Muscle of leg (tissue), 3 donors: ENCODE measurements at regions not wholly inside any gene's neighbourhood (a gene's known extent, or its start where the extent isn't known, plus 50 kb on each side); places are given as distances from the start of the nearest gene placed in this dataset.

ENCODE experiments used
- DNase-seq: peaks from one replicate; pipeline ENCODE4 v3.0.0; 2013
- H3K27ac ChIP-seq: one replicate; pipeline ENCODE4 v1.5.1; 2013; ENCODE audit warnings: mild to moderate bottlenecking, low read length, control low read depth
- H3K27me3 ChIP-seq: one replicate; pipeline ENCODE4 v1.6.1; 2013; ENCODE audit warnings: low read length; ENCODE audit not compliant: control insufficient read depth, insufficient read depth
- H3K36me3 ChIP-seq: one replicate; pipeline ENCODE4 v1.6.1; 2013; ENCODE audit warnings: low read length; ENCODE audit not compliant: control insufficient read depth, insufficient read depth
- H3K4me1 ChIP-seq: one replicate; pipeline ENCODE4 v1.6.1; 2013; ENCODE audit warnings: low read length; ENCODE audit not compliant: control insufficient read depth, insufficient read depth
- H3K4me3 ChIP-seq: one replicate; pipeline ENCODE4 v1.5.1; 2013; ENCODE audit warnings: low read length, control low read depth
- H3K9me3 ChIP-seq: replicated peaks from 2 replicates; pipeline ENCODE4 v1.6.1; 2013; ENCODE audit warnings: low read depth, low read length; ENCODE audit not compliant: control insufficient read depth
- WGBS: methylation state at CpG from one replicate; pipeline ENCODE4 v1.1.5; 2013; ENCODE audit warnings: missing lambda C conversion rate; ENCODE audit not compliant: insufficient coverage; 5-methylcytosine and 5-hydroxymethylcytosine counted together

DNA sequence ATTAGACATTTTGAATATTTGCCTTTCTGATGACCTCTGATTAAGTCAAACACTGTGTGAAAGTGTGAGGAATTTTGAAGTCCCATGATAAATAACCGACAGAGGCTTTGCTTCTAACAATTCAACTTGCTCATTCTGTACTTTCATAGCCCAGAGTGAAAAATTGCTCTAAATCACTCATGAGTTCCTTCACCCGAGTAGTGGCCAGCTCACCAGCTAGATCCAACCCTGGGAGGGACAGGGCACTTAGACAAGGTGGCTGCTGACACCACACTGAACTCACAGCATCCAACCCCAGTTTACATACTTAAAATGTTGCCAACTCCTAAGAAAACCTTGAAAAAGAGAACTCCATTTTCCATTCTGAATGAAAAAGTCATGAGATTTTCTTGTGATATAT is 80.0 kb upstream of the LYZL1 start:
- Histone ChIP-seq H3K4me3 (no peak overlapping the region), H3K9me3 (peaks cover 2% of the 10 kb centered on the region), H3K27ac (no peak overlapping the region), H3K36me3 (no peaks in the 10 kb centered on the region), H3K27me3 (peaks cover 2% of the 10 kb centered on the region), H3K4me1 (no peaks in the 10 kb centered on the region)
- no peak for DNase-seq
- WGBS: 83% methylated on average over 1 of the region's 2 CpGs

DNA sequence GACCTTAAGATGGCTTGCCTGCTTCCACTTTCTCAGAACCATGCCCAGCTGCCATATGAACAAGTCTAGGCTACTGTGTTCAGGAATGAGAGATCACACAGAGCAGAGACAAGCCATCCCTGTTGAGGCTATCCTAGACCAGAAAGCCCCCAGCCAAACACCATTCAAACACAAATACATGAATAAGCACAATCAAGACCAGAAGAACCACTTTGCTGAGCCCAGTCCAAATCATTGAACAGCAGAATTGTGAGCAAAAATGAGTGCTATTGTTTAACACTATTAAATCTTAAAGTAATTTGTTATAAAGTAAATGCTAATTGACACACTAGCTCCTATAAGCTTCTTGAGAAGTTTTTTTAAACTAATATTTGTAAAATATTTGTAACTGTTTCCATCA is 79.0 kb upstream of the LYZL1 start:
- no peaks in the 10 kb centered on the region for H3K36me3 ChIP-seq
- peaks cover 5% of the 10 kb centered on the region for H3K4me1 ChIP-seq
- H3K4me3 ChIP-seq: no peak overlapping the region
- DNase-seq: no peak
- H3K9me3 ChIP-seq: peaks cover 2% of the 10 kb centered on the region
- peaks cover 2% of the 10 kb centered on the region for H3K27me3 ChIP-seq
- no peak overlapping the region for H3K27ac ChIP-seq

DNA sequence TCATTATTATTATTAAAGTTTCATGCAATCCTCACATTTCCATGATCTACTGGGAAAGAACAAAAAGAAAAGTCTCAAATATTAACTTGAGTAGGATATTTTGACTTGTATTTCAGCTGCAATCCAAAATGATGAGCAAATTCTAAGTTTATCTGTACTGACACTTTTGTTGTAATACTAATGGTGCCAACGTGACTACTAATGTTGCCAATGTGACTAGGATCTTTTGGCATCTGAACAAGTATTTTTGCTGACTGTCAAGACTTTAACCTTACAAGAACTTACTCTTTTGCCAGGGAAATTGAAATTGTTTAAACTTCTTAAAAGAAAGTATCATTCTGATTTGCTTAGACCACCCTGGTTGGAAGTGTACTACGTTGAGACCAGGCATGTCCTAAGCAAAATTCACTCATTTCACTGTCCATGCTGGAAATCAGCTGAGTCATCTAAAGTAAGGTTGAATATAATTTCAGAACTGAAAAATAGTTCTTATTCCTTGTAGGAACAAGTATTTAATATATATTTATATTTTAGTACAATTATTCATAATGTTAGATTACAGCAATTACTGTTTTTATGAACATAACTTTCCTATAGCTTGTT is 78.5 kb upstream of the LYZL1 start:
- Histone ChIP-seq H3K36me3 (no peaks in the 10 kb centered on the region), H3K4me1 (peaks cover 5% of the 10 kb centered on the region), H3K27me3 (peaks cover 2% of the 10 kb centered on the region), H3K9me3 (peaks cover 2% of the 10 kb centered on the region), H3K27ac (no peak overlapping the region), H3K4me3 (no peak overlapping the region)
- DNase-seq: no peak
- no CpG with 5 or more reads among the region's 2 CpGs for WGBS

DNA sequence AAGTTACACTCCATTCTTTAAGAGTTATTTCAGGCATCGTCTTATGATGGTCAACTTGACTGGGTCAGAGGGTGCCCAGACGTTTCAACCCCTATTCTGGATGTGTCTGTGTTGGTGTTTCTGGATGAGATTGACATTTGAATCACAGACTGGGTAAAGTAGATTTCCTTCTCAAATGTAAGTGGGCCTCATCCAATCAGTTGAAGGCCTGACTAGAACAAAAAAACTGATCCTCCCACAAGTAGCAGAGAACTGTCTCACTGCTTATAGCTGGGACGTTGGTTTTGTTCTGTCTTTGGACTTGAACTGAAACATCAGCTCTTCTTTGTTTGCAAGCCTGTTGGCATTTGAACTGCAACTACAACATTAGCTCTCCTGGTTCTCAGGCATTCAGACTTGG is 76.3 kb upstream of the LYZL1 start:
- H3K4me3 ChIP-seq: no peak overlapping the region
- H3K27me3 ChIP-seq: no peaks in the 10 kb centered on the region
- no peaks in the 10 kb centered on the region for H3K36me3 ChIP-seq
- peaks cover 5% of the 10 kb centered on the region for H3K4me1 ChIP-seq
- DNase-seq: no peak
- no peak overlapping the region for H3K27ac ChIP-seq
- WGBS: 90% methylated on average over 2 of the region's 3 CpGs
- H3K9me3 ChIP-seq: peaks cover 2% of the 10 kb centered on the region

DNA sequence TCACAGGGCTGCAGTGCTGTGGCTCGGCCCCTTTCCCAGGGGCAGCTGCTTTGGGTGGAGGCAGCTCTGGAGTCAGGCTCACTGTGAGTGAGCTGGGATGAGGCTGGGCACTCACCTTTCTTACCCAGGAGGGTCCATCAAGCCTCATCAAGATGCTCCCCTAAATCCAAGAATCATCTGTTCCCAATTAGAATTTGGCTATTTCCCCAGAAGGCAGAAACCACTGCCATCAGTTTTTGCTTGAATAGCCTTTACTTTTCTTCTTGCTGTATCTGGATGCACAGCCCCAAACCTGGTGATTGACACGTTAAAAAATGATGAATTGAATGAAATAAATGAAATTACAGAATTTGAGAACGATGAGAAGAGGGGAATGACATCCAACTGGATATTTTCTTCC is 74.3 kb upstream of the LYZL1 start:
- H3K9me3 ChIP-seq: peaks cover 2% of the 10 kb centered on the region
- H3K36me3 ChIP-seq: no peaks in the 10 kb centered on the region
- H3K27me3 ChIP-seq: no peaks in the 10 kb centered on the region
- WGBS: no CpG with 5 or more reads among the region's 3 CpGs
- peaks cover 5% of the 10 kb centered on the region for H3K4me1 ChIP-seq
- DNase-seq: peak; percentile 57
- no peak overlapping the region for H3K4me3 ChIP-seq
- H3K27ac ChIP-seq: no peak overlapping the region

DNA sequence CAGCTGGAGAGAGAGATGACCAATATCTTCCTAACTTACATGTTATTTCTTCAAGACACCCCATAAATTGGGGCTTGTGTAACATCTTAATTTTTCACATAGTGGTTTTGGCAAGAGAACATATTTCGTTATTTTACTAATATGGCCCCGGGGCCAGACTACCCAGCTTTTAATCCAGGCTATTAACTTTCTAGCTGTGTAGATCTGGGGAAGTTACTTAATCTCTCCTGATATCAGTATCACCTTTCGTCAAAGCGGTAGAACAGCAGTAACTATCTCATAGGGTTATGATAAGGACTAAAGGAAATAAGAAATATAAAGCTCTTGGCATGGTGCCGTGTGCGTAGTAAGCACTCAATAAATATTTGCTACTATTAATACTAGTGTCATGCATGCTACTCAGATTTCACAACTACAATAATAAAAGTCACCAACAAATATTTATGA is 71.6 kb upstream of the LYZL1 start:
- H3K4me3 ChIP-seq: no peak overlapping the region
- WGBS: no CpG with 5 or more reads among the region's 6 CpGs
- no peaks in the 10 kb centered on the region for H3K27me3 ChIP-seq
- peaks cover 5% of the 10 kb centered on the region for H3K4me1 ChIP-seq
- H3K27ac ChIP-seq: no peak overlapping the region
- no peak for DNase-seq
- H3K9me3 ChIP-seq: no peaks in the 10 kb centered on the region
- H3K36me3 ChIP-seq: no peaks in the 10 kb centered on the region

DNA sequence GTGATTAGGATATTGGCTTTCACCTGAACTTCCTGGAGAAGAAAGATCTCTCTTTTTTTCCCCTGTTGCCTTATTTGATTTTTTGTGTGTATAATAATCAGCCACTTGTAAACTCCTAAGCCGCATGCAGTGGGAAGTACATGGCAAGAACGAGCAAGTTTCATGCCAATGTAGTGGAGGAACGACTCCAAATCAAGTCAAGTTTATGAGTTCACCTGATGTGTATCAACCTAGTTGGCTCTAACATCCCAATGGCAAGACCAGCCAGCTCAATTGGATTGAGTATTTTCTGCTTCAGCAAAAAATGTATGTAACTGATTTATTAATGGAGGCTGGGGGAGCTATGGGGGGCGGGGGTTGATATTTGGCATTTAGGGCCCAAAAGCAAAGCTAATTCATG is 65.5 kb upstream of the LYZL1 start:
- Histone ChIP-seq H3K27me3 (no peaks in the 10 kb centered on the region), H3K27ac (no peak overlapping the region), H3K36me3 (no peaks in the 10 kb centered on the region), H3K4me3 (no peak overlapping the region), H3K9me3 (no peaks in the 10 kb centered on the region), H3K4me1 (no peaks in the 10 kb centered on the region)
- WGBS: 81% methylated on average over 3 of the region's 4 CpGs
- DNase-seq: peak; percentile 70

DNA sequence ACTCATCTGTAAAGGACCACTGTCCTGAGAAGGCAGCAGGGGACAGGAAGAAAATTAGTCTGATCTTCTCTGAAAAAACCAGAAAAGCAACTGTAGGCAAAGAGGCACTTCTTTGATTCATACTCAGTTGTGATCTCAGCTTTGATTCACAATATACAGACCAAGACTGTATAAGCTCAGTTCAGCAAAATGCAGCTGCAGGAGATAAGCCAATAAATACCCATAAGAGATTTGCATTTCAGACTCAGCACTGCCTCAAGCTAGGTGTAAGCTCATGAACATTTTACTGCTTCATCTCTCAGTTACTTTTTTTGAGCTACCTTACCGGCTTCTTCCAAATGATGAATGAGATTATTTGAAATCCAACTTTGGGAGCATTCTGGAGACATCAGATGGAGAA is 64.2 kb upstream of the LYZL1 start:
- H3K36me3 ChIP-seq: no peaks in the 10 kb centered on the region
- no peak overlapping the region for H3K27ac ChIP-seq
- no peak overlapping the region for H3K4me3 ChIP-seq
- no peaks in the 10 kb centered on the region for H3K4me1 ChIP-seq
- no peaks in the 10 kb centered on the region for H3K27me3 ChIP-seq
- H3K9me3 ChIP-seq: no peaks in the 10 kb centered on the region
- WGBS: no CpG with 5 or more reads among the region's 1 CpG
- no peak for DNase-seq

DNA sequence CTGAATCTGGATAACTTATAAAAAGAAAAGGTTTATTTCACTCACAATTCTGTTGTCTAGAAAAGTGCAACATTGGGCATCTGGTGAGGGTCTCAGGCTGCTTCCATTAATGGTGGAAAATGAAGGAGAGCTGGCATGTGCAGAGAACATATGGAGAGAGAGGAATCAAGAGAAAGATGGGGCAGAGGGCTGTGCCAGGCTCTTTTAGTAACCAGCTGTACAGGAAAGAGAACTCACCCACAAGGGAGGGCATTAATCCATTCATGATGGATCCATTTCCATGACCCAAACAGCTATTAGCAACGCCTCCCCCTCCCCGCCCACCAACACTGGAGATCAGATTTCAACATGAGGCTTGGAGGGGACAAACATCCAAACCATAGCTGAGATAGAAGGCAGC is 61.7 kb upstream of the LYZL1 start:
- H3K27me3 ChIP-seq: no peaks in the 10 kb centered on the region
- DNase-seq: no peak
- WGBS: no CpG with 5 or more reads among the region's 2 CpGs

DNA sequence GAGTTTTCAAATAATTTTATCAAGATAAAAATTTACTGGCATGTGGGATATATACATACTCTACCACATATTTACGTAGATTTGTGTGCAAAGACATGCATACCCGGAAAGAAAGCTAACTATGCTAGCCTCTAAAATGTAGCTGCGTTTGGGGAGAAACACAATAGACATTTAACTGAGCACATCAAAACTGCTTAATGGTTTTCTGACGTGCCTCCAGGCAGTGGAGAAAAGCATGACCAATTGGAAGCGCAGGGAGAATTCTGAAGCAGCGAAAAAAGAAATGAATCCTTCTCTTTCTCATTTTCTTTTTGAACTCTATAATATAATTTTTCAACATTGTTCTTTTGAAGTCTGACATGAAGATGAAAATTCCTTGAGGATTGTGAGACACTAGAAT is 60.3 kb upstream of the LYZL1 start:
- H3K27ac ChIP-seq: no peak overlapping the region
- H3K27me3 ChIP-seq: no peaks in the 10 kb centered on the region
- 50% methylated on average over 1 of the region's 6 CpGs for WGBS

More for the DNA sequence above, 61.7 kb upstream of the LYZL1 start:
- no peak overlapping the region for H3K4me3 ChIP-seq
- no peaks in the 10 kb centered on the region for H3K4me1 ChIP-seq
- no peaks in the 10 kb centered on the region for H3K36me3 ChIP-seq
- no peaks in the 10 kb centered on the region for H3K9me3 ChIP-seq
- no peak overlapping the region for H3K27ac ChIP-seq

DNA sequence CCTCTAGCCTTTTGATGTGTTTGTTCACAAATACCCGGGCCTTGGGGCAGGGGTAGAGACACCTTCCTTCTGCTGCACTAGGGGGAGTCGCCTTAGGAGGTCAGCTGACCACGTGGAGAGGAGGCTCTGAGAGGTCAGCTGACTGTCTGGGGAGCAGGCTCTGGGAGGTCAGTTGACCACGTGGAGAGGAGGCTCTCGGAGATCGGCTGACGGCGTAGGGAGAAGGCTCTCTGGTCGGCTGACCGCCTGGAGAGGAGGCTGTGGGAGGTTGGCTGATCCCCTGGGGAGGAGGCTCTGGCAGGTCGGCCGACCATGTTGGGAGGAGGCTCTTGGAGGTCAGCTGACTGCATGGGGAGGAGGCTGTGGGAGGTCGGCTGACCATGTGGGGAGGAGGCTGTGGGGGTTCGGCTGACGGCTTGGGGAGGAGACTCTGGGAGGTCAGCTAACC is 59.6 kb upstream of the LYZL1 start:
- no peak for DNase-seq
- Histone ChIP-seq H3K9me3 (no peaks in the 10 kb centered on the region), H3K4me1 (no peaks in the 10 kb centered on the region), H3K4me3 (no peak overlapping the region), H3K27me3 (no peaks in the 10 kb centered on the region), H3K27ac (no peak overlapping the region), H3K36me3 (no peaks in the 10 kb centered on the region)
- 84% methylated on average over 14 of the region's 15 CpGs for WGBS

More for the DNA sequence above, 60.3 kb upstream of the LYZL1 start:
- no peak overlapping the region for H3K4me3 ChIP-seq
- no peaks in the 10 kb centered on the region for H3K4me1 ChIP-seq
- no peak for DNase-seq
- H3K9me3 ChIP-seq: no peaks in the 10 kb centered on the region
- no peaks in the 10 kb centered on the region for H3K36me3 ChIP-seq
